ENCODE measurements at regions not wholly inside any gene's neighbourhood (a gene's known extent, or its start where the extent isn't known, plus 50 kb on each side); places are given as distances from the start of the nearest gene placed in this dataset.

DNA sequence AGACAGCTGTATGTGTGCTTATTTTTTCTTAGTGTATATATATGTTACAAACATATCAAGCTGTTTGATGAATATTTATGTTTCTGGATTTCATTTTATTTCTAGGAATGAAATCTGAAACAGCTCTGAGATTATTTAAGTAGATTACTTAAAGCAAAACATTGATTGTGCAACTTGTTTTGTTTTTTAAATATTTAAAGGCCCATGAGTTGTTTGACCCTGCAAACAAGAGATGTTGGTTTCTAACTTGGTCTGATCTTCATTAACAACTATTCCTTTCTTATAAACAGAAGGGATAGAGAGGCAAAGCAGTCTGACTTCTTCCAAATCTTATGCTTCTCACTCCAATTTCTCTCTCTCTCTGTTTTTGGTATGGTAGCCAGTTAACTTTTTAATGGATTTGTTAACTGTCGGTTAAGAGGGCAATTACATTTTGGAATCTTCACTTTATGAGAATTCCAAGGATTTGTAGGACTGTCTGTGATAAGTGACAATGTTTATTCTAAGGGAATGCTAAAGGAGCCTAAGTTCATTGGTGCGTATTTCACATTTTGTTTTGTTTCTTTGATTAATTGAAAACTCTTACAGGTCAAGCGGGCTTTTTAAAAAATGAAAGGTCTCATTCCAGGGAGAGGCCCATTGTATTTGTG lies 102.6 kb upstream of the HMGA2 start:
- TF ChIP-seq ZNF302 (CRISPR knock-in tag; IDR thresholded peaks at IDR 0.05): no peak
- TF ChIP-seq, protein P1, sequence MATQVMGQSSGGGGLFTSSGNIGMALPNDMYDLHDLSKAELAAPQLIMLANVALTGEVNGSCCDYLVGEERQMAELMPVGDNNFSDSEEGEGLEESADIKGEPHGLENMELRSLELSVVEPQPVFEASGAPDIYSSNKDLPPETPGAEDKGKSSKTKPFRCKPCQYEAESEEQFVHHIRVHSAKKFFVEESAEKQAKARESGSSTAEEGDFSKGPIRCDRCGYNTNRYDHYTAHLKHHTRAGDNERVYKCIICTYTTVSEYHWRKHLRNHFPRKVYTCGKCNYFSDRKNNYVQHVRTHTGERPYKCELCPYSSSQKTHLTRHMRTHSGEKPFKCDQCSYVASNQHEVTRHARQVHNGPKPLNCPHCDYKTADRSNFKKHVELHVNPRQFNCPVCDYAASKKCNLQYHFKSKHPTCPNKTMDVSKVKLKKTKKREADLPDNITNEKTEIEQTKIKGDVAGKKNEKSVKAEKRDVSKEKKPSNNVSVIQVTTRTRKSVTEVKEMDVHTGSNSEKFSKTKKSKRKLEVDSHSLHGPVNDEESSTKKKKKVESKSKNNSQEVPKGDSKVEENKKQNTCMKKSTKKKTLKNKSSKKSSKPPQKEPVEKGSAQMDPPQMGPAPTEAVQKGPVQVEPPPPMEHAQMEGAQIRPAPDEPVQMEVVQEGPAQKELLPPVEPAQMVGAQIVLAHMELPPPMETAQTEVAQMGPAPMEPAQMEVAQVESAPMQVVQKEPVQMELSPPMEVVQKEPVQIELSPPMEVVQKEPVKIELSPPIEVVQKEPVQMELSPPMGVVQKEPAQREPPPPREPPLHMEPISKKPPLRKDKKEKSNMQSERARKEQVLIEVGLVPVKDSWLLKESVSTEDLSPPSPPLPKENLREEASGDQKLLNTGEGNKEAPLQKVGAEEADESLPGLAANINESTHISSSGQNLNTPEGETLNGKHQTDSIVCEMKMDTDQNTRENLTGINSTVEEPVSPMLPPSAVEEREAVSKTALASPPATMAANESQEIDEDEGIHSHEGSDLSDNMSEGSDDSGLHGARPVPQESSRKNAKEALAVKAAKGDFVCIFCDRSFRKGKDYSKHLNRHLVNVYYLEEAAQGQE (IDR thresholded peaks at IDR 0.05): no peak
- TF ChIP-seq, protein P2, sequence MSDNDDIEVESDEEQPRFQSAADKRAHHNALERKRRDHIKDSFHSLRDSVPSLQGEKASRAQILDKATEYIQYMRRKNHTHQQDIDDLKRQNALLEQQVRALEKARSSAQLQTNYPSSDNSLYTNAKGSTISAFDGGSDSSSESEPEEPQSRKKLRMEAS (IDR thresholded peaks at IDR 0.05): no peak
- TF ChIP-seq, protein P3, sequence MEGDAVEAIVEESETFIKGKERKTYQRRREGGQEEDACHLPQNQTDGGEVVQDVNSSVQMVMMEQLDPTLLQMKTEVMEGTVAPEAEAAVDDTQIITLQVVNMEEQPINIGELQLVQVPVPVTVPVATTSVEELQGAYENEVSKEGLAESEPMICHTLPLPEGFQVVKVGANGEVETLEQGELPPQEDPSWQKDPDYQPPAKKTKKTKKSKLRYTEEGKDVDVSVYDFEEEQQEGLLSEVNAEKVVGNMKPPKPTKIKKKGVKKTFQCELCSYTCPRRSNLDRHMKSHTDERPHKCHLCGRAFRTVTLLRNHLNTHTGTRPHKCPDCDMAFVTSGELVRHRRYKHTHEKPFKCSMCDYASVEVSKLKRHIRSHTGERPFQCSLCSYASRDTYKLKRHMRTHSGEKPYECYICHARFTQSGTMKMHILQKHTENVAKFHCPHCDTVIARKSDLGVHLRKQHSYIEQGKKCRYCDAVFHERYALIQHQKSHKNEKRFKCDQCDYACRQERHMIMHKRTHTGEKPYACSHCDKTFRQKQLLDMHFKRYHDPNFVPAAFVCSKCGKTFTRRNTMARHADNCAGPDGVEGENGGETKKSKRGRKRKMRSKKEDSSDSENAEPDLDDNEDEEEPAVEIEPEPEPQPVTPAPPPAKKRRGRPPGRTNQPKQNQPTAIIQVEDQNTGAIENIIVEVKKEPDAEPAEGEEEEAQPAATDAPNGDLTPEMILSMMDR (IDR thresholded peaks at IDR 0.05): no peak
- TF ChIP-seq, protein P4, sequence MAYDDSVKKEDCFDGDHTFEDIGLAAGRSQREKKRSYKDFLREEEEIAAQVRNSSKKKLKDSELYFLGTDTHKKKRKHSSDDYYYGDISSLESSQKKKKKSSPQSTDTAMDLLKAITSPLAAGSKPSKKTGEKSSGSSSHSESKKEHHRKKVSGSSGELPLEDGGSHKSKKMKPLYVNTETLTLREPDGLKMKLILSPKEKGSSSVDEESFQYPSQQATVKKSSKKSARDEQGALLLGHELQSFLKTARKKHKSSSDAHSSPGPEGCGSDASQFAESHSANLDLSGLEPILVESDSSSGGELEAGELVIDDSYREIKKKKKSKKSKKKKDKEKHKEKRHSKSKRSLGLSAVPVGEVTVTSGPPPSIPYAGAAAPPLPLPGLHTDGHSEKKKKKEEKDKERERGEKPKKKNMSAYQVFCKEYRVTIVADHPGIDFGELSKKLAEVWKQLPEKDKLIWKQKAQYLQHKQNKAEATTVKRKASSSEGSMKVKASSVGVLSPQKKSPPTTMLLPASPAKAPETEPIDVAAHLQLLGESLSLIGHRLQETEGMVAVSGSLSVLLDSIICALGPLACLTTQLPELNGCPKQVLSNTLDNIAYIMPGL (CRISPR knock-in tag; IDR thresholded peaks at IDR 0.05; ENCODE audit: borderline replicate concordance): no peak
- no peak for TF ChIP-seq CBX8 (IDR thresholded peaks at IDR 0.05)
- TF ChIP-seq RAD21 (conservative IDR thresholded peaks at IDR 0.05 in 1 of 2, IDR thresholded peaks at IDR 0.05 in 1 of 2): no peak
- no peak for TF ChIP-seq POLR2A (IDR thresholded peaks at IDR 0.05; ENCODE audit: low read length)
- no peak for TF ChIP-seq CBX2 (IDR thresholded peaks at IDR 0.05; ENCODE audit: borderline replicate concordance, low read depth)
- no peak for TF ChIP-seq KDM5A (IDR thresholded peaks at IDR 0.05)

Data from A549 (cell line).